ENCODE measurements at regions not wholly inside any gene's neighbourhood (a gene's known extent, or its start where the extent isn't known, plus 50 kb on each side); places are given as distances from the start of the nearest gene placed in this dataset.

DNA sequence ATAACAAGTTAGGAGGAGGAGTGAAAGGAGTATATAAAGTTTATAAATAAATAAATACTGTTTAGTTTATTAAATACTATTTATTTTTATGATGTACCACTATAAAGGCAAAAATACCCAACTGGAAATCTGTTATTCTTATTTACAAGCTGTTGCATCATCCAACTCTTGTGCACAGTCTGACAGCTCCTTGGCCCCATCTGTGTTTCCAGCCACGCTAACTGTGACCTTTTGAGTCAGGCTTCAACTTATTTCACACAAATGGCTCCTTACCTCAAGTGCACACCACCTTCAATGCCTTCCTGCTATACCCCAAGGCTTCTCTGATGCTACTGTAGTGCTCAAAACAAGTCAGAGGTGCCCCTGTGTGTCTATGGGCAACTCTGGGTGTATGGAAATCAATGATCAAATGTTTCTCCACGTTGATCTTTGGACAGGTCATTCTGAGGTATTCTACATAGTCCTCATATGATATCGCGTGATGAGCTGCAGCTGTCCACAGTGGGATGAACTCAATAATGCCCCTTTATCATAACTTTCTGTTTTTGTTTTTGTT, 303.2 kb upstream of the GRAMD2B start:
- Histone ChIP-seq H3K27me3 (ENCODE audit: control insufficient read depth in 4 of 4, insufficient read depth in 4 of 4, low read length in 3 of 4) (peaks cover 0 to 2% (median 0%) of the 10 kb centered on the region in 4 donors), H3K4me1 (ENCODE audit: control insufficient read depth in 4 of 4, insufficient read depth in 4 of 4, low read length in 3 of 4) (no peaks in the 10 kb centered on the region), H3K9me3 (ENCODE audit: control insufficient read depth in 4 of 4, low read length in 3 of 4) (no peaks in the 10 kb centered on the region), H3K27ac (ENCODE audit: low read depth in 1 of 2, low read length in 2 of 2) (no peak overlapping the region), H3K9ac (ENCODE audit: low read depth in 1 of 2, low read length in 2 of 2) (no peak overlapping the region), H3K36me3 (ENCODE audit: control insufficient read depth in 4 of 4, insufficient read depth in 3 of 4, low read depth in 1 of 4, low read length in 3 of 4) (no peaks in the 10 kb centered on the region), H3K4me3 (ENCODE audit: low read depth in 1 of 3, low read length in 3 of 3) (no peak overlapping the region)
- DNase-seq (ENCODE audit: low spot score), result no peak
- 83% methylated on average over 4 of the region's 4 CpGs for WGBS
- TF ChIP-seq FOXA1 (IDR thresholded peaks at IDR 0.05) (no peak), RAD21 (IDR thresholded peaks at IDR 0.05) (no peak), RXRA (IDR thresholded peaks at IDR 0.05) (no peak), ATF3 (IDR thresholded peaks at IDR 0.05) (no peak), TAF1 (conservative IDR thresholded peaks at IDR 0.05) (no peak), SP1 (IDR thresholded peaks at IDR 0.05) (no peak), ZBTB33 (IDR thresholded peaks at IDR 0.05) (no peak), EGR1 (IDR thresholded peaks at IDR 0.05; ENCODE audit: low read depth in 2 of 2) (no peak), CTCF (IDR thresholded peaks at IDR 0.05; ENCODE audit: low read depth, low read length, missing input control) (no peak), REST (IDR thresholded peaks at IDR 0.05) (no peak), YY1 (IDR thresholded peaks at IDR 0.05) (no peak), FOXA2 (IDR thresholded peaks at IDR 0.05) (no peak), NR2F2 (IDR thresholded peaks at IDR 0.05) (no peak), JUND (IDR thresholded peaks at IDR 0.05) (no peak), HNF4G (IDR thresholded peaks at IDR 0.05) (no peak), HNF4A (conservative IDR thresholded peaks at IDR 0.05) (no peak), GABPA (IDR thresholded peaks at IDR 0.05 in 1 of 2, conservative IDR thresholded peaks at IDR 0.05 in 1 of 2) (no peak)
- TF ChIP-seq, protein P1, sequence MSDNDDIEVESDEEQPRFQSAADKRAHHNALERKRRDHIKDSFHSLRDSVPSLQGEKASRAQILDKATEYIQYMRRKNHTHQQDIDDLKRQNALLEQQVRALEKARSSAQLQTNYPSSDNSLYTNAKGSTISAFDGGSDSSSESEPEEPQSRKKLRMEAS (IDR thresholded peaks at IDR 0.05), result no peak

Measured in liver (tissue), 8 donors.